Right lobe of liver (tissue), 4 donors: ENCODE measurements at regions not wholly inside any gene's neighbourhood (a gene's known extent, or its start where the extent isn't known, plus 50 kb on each side); places are given as distances from the start of the nearest gene placed in this dataset.

Experiments
- CTCF ChIP-seq, 4 donors: fragments of 200-600 bp in 3 of 4; fragments of 450-650 bp in 1 of 4; IDR thresholded peaks; one replicate each; pipeline versions ENCODE4 v1.5.1 to v1.8.0; 2016 to 2022; ENCODE audit warnings: antibody characterized with exemption in 4 of 4, mild to moderate bottlenecking in 2 of 4
- POLR2A ChIP-seq: fragments of 450-650 bp; IDR thresholded peaks from one replicate; pipeline ENCODE4 v1.6.1; 2017; ENCODE audit warnings: antibody characterized with exemption, mild to moderate bottlenecking
- donor health status: DM: no; HTN: no; CAD: no.
- donor health status: DM: no; HTN: no; CAD: no.
- donor health status: DM: no; HTN: yes; CAD: no.

DNA sequence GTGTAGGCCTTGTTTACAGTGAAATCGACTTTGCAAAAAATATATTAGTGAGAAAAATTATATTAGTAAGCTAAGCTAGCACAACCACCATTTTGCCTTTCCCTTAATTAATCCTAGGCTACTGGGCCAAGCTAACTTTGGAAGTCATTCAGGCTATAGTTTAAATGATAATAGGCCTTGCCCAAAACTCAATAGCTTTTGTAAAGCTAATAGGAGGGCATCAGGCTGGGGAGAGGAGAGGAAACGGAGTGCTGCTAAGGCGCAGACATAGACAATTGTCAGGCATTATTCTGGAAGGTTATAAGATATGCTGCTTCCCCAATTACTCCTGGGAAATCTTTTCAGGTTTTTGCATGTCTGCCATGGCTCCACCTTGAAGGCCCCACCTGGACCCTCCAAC is 1286.0 kb downstream of the NSUN3 start:
- TF ChIP-seq CTCF (IDR thresholded peaks at IDR 0.05) (no peak), POLR2A (no peak)
